Suppressor macrophage treated with lipopolysaccharide for 1 hour (primary cell): ENCODE measurements at regions not wholly inside any gene's neighbourhood (a gene's known extent, or its start where the extent isn't known, plus 50 kb on each side); places are given as distances from the start of the nearest gene placed in this dataset.
"Not testable (repeated sequence)": the region's sequence is repeated elsewhere in the genome, so short reads cannot be mapped to it uniquely, and the experiment has no call there.

Experiments
- DNase-seq, 3 donors: peaks; one replicate each; pipeline ENCODE4 v3.0.0-alpha.2; 2020 to 2022

GRCh38 chr1:244758708-244759107 lies 76.8 kb upstream of the COX20 start:
- no peak for DNase-seq

- no peak for DNase-seq
Observed at GRCh38 chr1:244759158-244759557, 76.3 kb upstream of the COX20 start.

- no peak for DNase-seq
Observed at GRCh38 chr1:244760471-244760870, 75.0 kb upstream of the COX20 start.

GRCh38 chr1:244761279-244761678 lies 74.2 kb upstream of the COX20 start:
- no peak for DNase-seq

- DNase-seq: no peak
Observed at GRCh38 chr1:244762629-244763028, 72.8 kb upstream of the COX20 start.

- no peak for DNase-seq
Observed at GRCh38 chr1:244768186-244768585, 67.3 kb upstream of the COX20 start.

GRCh38 chr1:244768804-244769203 lies 66.7 kb upstream of the COX20 start:
- DNase-seq: no peak

GRCh38 chr1:244770556-244770955 lies 64.9 kb upstream of the COX20 start:
- DNase-seq: not testable (repeated sequence)

- DNase-seq: no peak
Observed at GRCh38 chr1:244773513-244773912, 61.9 kb upstream of the COX20 start.

GRCh38 chr1:244776783-244777182 lies 58.7 kb upstream of the COX20 start:
- not testable (repeated sequence) for DNase-seq

GRCh38 chr1:244778344-244778743 lies 57.1 kb upstream of the COX20 start:
- peak; percentile 33 to 65 (median 55) for DNase-seq

- no peak for DNase-seq
Observed at GRCh38 chr1:244779410-244779809, 56.0 kb upstream of the COX20 start.

GRCh38 chr1:244780311-244780710 lies 55.1 kb upstream of the COX20 start:
- DNase-seq: no peak

GRCh38 chr1:244782056-244782455 lies 53.4 kb upstream of the COX20 start:
- DNase-seq: no peak

GRCh38 chr1:244783138-244783537 lies 52.3 kb upstream of the COX20 start:
- DNase-seq: no peak
